Lower leg skin (tissue), 4 donors: ENCODE measurements at regions not wholly inside any gene's neighbourhood (a gene's known extent, or its start where the extent isn't known, plus 50 kb on each side); places are given as distances from the start of the nearest gene placed in this dataset.

Experiments
- DNase-seq, 2 donors: peaks; one replicate each; pipeline ENCODE4 v3.0.0-alpha.2; 2019; ENCODE audit warnings: low spot score in 2 of 2
- H3K4me3 ChIP-seq: fragments of 200-600 bp; sonication (generic); 2 replicates; pipeline ENCODE4 v1.5.1; 2017; ENCODE audit warnings: mild to moderate bottlenecking, low read depth; ENCODE audit not compliant: poor library complexity, severe bottlenecking
- CTCF ChIP-seq, 3 donors: fragments of 450-650 bp; IDR thresholded peaks; one replicate each; pipeline ENCODE4 v1.5.1; 2016; ENCODE audit warnings: antibody characterized with exemption in 3 of 3, mild to moderate bottlenecking in 3 of 3, moderate library complexity in 2 of 3
- POLR2A ChIP-seq, 2 donors: fragments of 450-650 bp; IDR thresholded peaks; one replicate each; pipeline ENCODE4 v1.6.1; 2016 to 2017; ENCODE audit warnings: antibody characterized with exemption in 2 of 2, mild to moderate bottlenecking in 1 of 2, moderate library complexity in 1 of 2
- WGBS, 2 donors: methylation state at CpG; one replicate each; pipeline ENCODE4 v1.1.5; 2018; 5-methylcytosine and 5-hydroxymethylcytosine counted together
- intact Hi-C: fragments of 100-400 bp; cut with DNase I; formaldehyde crosslinking; loops from one replicate; pipeline ENCODE4 v1.15.0; 2023; ENCODE audit warnings: low total_unique reads

GRCh38 chr1:232468249-232468648 is 161.7 kb downstream of the SIPA1L2 start:
- H3K4me3 ChIP-seq = no peak overlapping the region
- WGBS, 2 donors = 91 to 95% methylated on average over 3 of the region's 3 CpGs
- intact Hi-C loops = no loop called here
- DNase-seq = no peak
- TF ChIP-seq CTCF (IDR thresholded peaks at IDR 0.05) (no peak), POLR2A (IDR thresholded peaks at IDR 0.05) (no peak)

- TF ChIP-seq CTCF (IDR thresholded peaks at IDR 0.05) = no peak
- TF ChIP-seq POLR2A (IDR thresholded peaks at IDR 0.05) = no peak
- H3K4me3 ChIP-seq = no peak overlapping the region
- intact Hi-C loops = no loop called here
- 95 to 97% methylated on average over 9 of the region's 9 CpGs for WGBS, 2 donors
- no peak for DNase-seq
These were observed 162.7 kb downstream of the SIPA1L2 start for GRCh38 chr1:232467073-232467760.

GRCh38 chr1:232464325-232464724 is 165.6 kb downstream of the SIPA1L2 start:
- 67 to 73% methylated on average over 1 of the region's 1 CpG for WGBS, 2 donors
- DNase-seq = no peak
- H3K4me3 ChIP-seq = no peak overlapping the region
- intact Hi-C loops = no loop called here
- TF ChIP-seq CTCF (IDR thresholded peaks at IDR 0.05) (no peak), POLR2A (IDR thresholded peaks at IDR 0.05) (no peak)

GRCh38 chr1:232463225-232463624 is 166.7 kb downstream of the SIPA1L2 start:
- DNase-seq = no peak
- no peak overlapping the region for H3K4me3 ChIP-seq
- 82 to 85% methylated on average over 3 of the region's 3 CpGs for WGBS, 2 donors
- TF ChIP-seq CTCF (IDR thresholded peaks at IDR 0.05) = no peak
- TF ChIP-seq POLR2A (IDR thresholded peaks at IDR 0.05) = no peak
- intact Hi-C loops = no loop called here

- WGBS, 2 donors = 64 to 66% methylated on average over 4 of the region's 4 CpGs
- no peak for TF ChIP-seq POLR2A (IDR thresholded peaks at IDR 0.05)
- TF ChIP-seq CTCF (IDR thresholded peaks at IDR 0.05) = no peak
- intact Hi-C loops = no loop called here
- H3K4me3 ChIP-seq = no peak overlapping the region
- DNase-seq = no peak
These were observed 167.7 kb downstream of the SIPA1L2 start for GRCh38 chr1:232462213-232462612.

- DNase-seq = no peak
- TF ChIP-seq CTCF (IDR thresholded peaks at IDR 0.05) (no peak), POLR2A (IDR thresholded peaks at IDR 0.05) (no peak)
- H3K4me3 ChIP-seq = no peak overlapping the region
- 60% methylated on average over 3 of the region's 3 CpGs for WGBS, 2 donors
- intact Hi-C loops = no loop called here
These were observed 170.1 kb downstream of the SIPA1L2 start for GRCh38 chr1:232459826-232460225.
